ENCODE measurements at regions not wholly inside any gene's neighbourhood (a gene's known extent, or its start where the extent isn't known, plus 50 kb on each side); places are given as distances from the start of the nearest gene placed in this dataset.

DNA sequence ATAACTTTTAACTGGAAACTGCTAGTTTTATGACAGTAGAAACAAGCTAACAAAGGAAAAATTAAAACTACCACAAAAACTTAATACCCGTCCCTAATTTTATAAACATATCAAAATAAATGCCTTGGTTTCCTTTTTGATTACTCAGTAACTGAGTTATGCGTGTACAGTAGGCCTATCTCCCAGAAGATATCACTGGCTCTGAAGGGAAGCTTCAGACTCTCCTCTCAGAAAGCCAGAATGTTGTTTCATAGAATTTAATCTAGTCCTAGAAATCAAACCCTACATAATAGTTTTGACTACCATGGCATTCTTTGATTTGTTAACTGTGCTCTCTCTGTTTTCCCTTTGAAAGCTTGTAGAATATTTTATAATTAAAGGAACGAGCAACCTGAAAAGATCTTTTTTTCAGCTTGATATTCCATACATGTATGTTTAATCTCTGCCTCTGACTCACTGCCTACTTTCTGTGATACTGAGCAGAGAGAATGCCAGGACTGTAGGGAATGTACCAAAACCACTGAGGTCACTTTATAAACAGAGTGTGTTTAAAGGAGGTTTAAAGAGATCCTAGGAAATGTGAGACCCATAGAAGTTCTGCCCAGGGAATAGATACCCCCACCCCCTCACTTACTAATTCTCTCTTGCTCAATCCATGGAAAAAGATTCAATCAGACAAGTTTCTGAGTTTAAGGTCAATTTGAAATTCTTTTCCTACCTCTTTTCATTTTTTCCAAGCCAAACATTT, 311.5 kb downstream of the HDGFL1 start:
- intact Hi-C loops (cut with micrococcal nuclease) = no loop called here

DNA sequence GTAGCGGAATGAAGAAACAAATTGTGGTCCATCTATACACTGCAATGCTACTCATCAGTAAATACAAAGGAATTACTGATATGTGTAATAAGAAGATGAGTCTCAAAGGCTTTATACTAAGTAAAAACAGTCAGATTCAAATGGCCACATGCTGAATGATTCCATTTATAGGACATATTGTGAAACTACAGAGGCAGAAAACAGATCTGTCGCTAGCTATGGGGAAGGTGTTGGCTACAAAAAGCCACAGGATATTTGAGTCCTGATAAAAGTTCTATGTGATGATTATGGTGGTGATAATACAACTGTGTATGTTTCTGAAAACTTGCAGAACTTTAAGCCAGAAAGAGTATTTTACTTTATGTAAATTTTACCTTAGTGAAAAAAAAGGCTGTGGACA, 313.2 kb downstream of the HDGFL1 start:
- intact Hi-C loops (cut with micrococcal nuclease) = no loop called here

DNA sequence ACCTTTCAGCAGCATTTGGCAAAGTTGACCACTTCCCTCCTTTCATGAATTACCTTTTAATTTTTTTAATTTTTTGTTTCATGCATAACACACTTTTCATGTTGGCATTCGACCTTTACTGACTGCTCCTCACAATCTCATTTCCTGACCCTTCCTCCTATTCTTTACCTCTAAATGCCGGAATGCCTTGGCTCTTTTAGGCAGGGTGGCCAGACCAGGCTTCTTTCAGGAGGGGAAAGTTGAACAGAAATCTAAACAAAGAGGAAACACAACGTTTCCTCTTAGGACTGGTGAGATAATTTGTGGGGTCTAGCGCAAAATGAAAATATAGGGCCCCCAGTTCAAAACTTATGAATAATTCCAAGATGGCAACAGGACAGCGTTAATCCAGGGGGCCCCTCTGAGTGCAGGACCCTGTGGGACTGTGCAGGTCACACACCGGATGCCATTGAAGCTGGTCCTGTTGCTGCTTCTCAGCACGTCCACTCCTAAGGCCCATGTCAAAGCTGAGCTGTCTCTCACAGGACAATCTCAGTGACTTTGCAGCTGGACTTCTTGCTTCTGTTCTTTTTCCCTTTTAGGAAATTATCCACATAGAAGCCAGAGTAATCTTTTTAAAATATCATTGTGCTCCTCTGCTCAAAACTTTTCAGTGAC, 313.8 kb downstream of the HDGFL1 start:
- intact Hi-C loops (cut with micrococcal nuclease) = no loop called here

DNA sequence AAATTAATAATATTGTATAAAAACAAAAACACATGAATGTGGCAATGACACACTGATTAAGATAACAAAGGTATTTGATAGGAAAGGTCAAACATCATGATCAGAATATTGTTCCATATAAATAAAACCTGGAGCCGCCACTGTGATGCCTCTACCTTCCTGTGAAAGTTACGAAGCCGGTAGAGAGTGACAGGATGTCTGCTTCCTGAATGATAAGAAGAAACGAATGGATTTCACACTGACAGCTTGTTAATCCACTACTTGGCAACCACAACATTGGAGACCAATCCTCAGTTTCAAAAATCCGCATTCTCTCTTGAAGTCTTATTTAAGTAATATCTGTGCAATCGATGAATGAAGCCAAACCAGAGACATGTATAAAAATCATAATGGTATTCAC, 315.1 kb downstream of the HDGFL1 start:
- intact Hi-C loops (cut with micrococcal nuclease) = no loop called here

DNA sequence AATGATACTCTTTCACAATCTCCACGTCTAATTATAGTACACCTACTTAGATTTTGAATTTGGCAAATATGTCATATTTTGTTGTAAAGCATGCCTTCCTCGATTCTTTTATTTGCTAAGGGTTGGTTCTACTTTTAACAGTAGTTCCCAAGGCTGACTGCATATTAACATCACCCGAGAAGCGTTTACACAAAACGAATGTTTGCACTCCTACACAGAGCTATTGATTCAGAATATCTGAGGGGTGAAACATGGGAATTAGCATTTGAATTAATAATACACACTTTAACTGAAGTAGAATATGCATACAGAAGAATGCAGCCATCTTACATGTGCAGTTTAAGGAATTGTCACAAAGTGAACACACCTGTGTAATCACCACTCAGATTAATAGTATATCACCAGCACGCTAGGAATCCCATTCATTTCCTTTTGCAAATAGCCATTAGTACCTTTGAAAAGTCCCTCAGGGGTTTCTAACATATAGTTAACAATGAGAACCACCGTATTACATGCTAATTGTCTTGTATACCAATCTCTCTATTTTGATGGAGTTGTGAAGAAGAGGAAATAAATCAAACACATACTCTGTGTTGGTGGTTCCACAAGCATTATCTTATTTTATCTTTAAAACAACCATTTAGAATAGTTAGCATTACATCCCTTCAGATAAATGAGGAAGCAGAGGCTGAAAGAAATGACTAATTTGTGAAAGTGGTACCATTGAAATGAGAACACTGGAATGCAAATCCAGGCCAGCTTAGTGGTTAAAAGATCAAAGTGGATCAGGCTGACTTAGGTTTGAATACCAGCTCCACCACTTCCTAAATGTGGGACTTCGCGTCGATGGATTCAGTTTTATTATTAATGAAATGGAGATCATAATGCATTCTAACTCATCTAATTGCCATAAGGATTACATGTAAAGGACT, 317.6 kb downstream of the HDGFL1 start:
- intact Hi-C loops (cut with micrococcal nuclease) = no loop called here

DNA sequence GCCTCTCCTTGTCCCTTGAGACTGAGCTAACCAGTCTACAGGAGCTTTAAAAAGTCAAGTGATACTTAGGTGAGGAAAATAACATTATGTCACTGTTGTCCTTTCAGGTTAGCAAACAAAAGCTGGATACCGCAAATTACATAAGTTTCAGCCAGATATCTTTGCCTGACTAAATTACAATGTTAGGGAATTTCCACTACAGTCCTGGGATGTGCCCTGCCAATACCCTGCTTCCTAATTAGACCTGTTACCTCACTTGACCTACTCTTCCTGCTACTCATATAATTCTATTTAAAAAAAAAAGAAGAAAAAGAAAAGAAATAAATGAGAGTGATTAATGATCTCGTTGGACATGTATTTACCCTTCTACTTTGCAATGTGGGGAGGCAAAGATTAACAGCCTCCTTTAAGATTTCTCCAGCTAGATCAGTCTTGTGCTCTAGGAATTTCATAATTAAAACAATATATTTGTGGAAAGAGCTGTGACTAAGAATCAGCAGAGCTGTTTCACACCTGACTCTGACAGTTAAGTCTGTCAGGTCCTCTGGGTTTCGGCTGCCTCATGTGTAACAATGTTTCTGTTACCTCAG, 318.9 kb downstream of the HDGFL1 start:
- intact Hi-C loops (cut with micrococcal nuclease) = no loop called here

DNA sequence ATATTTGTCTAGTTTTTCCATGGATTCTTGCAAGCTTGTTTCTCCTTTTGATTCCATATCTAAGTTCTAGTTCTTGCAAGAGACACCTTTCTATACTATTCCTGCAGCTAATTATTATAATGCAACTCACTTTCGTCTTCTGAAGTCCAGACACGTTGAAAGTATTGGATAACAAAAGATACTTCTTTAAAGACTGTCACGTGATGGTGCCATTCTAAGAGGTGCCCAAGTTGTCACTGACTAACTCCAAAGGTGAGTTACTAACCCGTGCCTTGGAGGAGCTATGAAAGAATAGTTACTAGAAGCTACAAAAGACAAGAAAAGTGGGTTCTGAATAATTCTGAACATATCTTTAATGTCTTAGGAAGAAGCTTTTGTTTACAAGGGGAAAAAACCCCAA, 322.6 kb downstream of the HDGFL1 start:
- intact Hi-C loops (cut with micrococcal nuclease) = no loop called here

DNA sequence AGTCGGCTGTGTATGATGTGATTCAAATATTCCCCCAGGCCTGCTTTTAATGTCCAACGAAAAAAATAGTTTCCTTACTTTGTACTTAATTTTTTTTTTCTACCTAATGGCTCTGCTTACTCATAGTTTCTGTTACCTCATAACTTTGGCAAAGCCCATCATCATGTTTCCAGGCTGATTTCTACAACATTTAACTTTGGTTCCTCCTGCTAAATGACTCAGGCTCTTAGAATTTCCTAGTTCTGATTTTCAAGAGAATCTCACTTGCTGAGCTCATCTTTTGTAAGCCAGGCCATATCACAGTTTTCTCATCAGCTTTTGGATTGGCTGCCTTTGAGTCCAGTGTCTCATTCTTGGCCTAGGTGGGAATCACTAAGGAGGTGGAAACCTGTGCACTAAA, 323.1 kb downstream of the HDGFL1 start:
- intact Hi-C loops (cut with micrococcal nuclease) = no loop called here

DNA sequence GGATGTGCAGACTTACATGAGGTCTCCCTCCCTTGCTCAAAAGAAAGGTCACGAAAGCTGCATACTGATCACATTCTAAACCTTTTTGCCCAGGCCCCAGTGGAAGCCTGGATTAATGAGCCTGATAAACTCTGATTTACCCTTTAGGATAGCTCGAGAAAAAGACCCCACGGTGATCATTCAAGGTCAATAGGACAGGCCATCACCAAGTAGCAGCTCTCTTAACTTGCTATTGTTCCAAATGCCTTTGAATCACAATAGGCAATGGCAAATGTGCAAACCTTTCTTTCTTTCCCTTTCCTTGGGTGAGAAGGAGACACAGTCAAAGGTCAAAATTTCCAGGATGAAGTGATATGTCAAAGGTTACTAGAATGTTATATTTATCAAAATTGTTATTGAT, 327.3 kb downstream of the HDGFL1 start:
- intact Hi-C loops (cut with micrococcal nuclease) = no loop called here

DNA sequence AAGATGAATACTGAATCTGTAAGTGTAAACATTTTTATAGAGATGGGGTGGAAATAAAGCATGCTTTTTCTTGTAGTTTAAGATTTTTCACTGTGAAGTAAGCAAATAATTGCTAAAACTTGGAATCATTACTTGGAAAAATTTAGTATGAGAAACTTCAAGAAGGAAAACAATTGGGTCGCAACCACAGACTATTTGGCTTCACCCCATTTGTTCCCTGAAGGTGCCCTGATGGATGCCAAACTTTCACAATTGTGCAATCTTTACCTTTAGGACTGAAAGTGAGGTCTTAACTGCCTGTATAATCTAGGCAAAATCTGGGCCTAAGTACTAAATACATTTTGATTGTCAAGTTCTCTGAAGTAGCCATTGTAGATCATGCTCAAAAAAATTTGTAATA, 330.1 kb downstream of the HDGFL1 start:
- intact Hi-C loops (cut with micrococcal nuclease) = no loop called here

DNA sequence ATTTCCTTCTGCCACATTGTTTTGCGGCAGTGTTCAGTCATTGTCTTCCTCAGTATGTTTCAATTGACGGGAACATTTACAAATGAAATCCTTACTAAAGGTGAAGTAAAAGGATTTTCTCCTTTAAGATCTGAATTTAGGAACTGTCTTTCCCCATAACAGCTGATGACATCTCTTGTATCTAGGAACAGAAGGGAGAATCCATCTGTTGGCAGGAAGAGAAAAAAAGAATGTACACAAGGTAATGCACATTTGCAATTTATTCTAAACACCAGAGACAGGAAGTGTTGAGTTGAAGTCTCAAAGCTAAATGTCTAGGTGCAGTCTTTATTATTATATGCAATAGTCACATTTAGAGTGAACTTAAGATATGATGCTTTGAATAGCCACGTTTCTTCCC, 334.5 kb downstream of the HDGFL1 start:
- intact Hi-C loops (cut with micrococcal nuclease) = no loop called here

DNA sequence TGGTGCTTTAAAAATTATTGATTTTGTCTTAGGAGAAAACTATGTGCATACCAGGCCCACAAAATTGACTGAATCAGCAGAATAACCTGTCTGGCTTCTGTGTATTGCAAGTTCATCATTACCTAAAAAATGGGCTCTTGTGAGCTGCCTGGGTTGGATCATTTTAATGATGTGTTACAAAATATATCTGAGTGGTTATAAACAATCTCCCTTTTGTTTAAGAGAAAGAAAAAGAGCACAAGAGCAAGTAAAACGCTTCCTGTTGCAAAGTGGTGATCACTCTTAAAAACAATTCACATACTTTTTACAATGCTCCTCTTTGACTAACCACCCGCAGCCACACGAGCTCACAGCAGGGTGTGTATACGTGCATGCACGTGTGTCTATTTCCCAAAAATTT, 335.1 kb downstream of the HDGFL1 start:
- intact Hi-C loops (cut with micrococcal nuclease) = no loop called here

DNA sequence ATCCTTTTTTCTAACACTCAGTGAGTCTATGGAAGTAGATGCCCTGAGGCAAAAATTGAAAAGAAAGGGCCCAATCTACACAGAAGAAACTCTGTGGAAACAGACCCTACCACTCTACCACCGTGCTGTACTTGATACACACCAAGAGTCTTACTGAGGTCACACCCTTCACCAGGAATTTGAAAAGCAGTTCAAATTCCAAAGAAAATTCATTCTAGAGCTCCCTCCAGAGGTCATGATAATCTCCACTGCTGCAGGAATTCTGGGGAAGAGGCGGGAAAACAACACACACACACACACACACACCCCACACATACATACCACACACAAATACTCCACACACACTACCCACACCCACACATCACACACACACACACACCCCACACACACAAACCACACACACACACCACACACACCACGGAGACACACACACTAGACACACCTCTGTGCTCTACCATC, 336.8 kb downstream of the HDGFL1 start:
- intact Hi-C loops (cut with micrococcal nuclease) = no loop called here

DNA sequence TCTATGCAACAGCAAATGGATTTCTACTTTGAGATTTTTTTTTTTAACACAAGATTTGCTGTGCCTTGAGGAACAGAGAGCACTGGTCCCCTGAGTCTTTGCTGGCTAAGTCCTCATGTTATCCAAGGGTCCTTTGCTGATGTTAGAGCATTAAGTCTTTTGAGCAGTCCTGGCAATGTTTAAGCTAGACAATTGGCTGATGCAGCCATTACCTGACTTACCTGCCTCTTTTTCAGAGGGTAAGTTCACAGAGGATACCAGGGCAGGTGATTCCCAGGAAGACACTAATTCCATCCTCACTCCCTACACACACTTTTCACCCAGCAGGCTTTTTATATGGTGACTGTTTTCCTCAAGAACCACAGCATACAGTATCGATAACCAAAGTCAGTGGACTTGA, 337.7 kb downstream of the HDGFL1 start:
- intact Hi-C loops (cut with micrococcal nuclease) = no loop called here

DNA sequence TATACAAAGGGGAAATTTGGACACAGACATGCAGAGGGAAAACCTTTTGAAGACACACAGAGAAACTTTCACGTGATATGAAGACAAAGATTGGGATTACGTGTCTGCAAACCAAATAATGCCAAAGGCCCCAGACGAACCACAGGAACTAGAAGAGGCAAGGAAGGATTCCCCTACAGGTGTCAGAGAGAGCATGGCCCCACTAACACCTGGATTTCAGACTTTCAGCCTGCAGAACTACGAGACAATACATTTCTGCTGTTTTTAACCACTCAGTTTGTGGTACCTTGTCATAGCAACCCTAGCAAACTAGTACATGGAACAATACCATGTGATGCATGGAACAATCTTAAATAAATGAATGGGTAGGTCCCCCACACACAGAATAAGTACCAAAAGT, 341.0 kb downstream of the HDGFL1 start:
- intact Hi-C loops (cut with micrococcal nuclease) = no loop called here

DNA sequence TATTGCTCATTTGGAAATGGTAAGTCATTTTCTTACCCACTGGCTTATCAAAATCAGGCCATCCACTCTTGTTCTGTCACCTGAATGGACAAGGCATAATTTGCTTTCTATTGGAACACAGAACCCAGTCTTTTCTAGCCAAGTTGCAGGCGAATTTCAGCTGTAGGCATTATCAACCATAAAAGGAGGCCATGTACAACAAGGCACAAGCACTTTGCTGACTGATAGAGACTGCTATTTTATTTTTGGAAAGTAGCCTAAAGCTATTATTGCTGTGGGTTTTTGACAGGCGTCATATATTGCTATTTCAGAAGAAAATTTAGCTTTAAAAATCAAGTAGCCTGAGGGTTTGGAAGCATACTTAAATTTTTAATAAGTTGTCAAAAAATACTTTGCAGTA, 344.2 kb downstream of the HDGFL1 start:
- intact Hi-C loops (cut with micrococcal nuclease) = no loop called here

DNA sequence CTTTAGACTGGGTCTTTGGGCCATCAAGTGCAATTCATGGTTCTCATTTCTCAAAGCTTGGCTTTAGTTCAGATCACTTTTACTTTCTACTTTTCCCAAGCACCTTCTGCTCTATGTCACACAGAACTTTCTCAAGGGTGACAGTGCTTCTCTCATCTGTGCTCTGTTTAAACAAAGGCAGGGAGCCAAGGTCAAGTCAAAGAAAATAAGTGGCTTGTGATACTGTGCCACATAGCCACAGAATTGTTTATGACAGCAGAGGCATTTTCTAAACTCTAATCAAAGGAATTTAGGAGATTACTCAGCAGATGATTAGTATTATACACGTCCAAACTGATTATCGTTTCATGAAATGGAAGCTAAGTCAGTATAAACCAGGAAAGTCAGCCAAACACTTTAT, 348.0 kb downstream of the HDGFL1 start:
- intact Hi-C loops (cut with micrococcal nuclease) = no loop called here

DNA sequence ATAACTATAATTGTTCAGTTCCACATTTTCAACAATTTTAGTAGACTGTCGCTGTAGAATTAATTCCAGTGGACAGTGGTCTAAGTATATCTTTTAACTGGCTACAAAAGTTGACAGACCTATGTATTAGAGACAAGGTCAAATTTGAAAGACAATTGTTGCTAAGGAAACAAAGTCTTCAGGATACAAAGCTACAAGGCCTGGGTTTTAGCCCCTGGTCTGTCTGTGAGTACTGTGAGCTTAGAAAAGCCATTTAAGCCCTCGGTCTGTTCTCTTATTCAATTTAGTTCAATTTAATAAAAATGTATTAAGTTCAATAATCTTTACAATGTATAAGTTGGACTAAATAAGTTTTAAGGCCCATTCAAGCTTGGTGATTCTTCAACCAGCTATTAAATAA, 352.5 kb downstream of the HDGFL1 start:
- intact Hi-C loops (cut with micrococcal nuclease) = no loop called here

DNA sequence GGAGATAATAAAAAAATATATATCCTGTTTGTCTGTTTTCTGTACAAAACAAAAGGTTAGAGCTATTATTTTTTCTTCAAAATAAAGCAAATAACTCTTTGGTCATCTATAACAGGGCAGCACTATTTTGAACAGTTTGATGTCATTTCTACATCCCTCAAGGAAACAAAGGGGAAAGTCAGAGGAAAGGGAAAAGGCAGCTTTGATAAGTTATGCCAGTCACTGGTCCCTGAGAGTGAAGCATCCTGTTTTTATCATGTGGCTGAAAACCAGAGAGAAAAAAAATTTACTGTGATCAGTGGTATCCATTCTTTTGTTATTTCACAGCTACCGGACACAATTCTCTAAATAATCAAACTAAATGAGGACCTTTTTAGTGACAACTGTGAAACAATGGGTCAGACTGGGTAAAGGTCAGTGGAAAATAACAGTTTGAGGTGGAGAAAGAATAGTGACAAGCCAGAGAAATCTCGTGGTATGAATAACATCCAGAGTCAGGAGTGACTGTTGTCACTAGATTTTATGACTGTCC, 356.0 kb downstream of the HDGFL1 start:
- intact Hi-C loops (cut with micrococcal nuclease) = no loop called here

DNA sequence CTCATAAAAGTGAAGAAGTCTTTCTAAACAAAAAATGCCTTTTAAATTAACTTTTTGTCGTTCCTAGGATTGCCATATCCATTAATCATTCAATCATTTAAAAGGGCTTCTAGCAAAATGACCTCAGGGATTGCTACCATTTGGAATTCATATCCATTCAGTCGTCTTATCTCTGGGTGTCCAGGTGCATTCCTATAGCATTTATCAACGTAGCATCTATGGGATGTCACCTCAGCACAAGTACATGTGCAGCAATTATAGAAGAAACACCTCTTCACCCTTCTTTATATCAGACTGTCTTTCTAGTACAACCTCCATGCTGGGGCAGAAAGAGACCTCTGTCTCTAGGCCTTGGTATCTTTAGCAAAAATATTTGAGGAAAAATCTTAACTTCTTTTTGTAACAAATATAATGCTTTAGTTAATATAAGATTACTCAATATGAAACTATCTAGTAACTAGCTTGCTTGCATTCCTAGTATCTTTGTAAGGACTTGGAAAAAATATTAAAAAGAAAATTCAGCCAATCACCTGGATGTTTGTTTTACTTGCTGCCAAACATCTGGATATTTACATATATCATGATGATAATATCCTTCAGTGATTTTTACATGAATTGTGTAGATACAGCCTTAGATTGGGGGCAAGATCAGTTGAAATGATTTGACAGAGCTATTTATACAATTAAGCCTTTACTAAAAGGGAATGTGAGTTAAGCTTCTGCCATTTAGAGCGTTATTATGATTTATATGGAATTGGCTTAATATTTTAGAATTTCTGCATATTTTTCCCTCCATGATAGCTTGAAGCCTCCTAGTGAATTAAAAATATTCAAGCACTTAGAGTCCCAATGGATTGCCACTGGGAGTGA, 356.8 kb downstream of the HDGFL1 start:
- intact Hi-C loops (cut with micrococcal nuclease) = no loop called here
